Osteocyte (in vitro differentiated cells): ENCODE measurements at regions not wholly inside any gene's neighbourhood (a gene's known extent, or its start where the extent isn't known, plus 50 kb on each side); places are given as distances from the start of the nearest gene placed in this dataset.
"Not testable (repeated sequence)": the region's sequence is repeated elsewhere in the genome, so short reads cannot be mapped to it uniquely, and the experiment has no call there.

ENCODE experiments used
- DNase-seq: peaks from one replicate; pipeline ENCODE4 v3.0.0; 2021; ENCODE audit warnings: mixed read lengths; ENCODE audit not compliant: unreplicated experiment; ENCODE audit errors: extremely low spot score
- H3K27ac Mint-ChIP-seq: one replicate; pipeline ENCODE4 v1.8.0; 2021; ENCODE audit warnings: mild to moderate bottlenecking, mixed read lengths; ENCODE audit not compliant: unreplicated experiment
- H3K27me3 Mint-ChIP-seq: one replicate; pipeline ENCODE4 v1.8.0; 2021; ENCODE audit warnings: mixed read lengths; ENCODE audit not compliant: unreplicated experiment
- H3K36me3 Mint-ChIP-seq: one replicate; pipeline ENCODE4 v1.8.0; 2021; ENCODE audit warnings: mixed read lengths; ENCODE audit not compliant: unreplicated experiment
- H3K4me1 Mint-ChIP-seq: one replicate; pipeline ENCODE4 v1.8.0; 2021; ENCODE audit warnings: mixed read lengths; ENCODE audit not compliant: unreplicated experiment
- H3K4me3 Mint-ChIP-seq: one replicate; pipeline ENCODE4 v1.8.0; 2021; ENCODE audit warnings: mild to moderate bottlenecking, moderate library complexity, mixed read lengths; ENCODE audit not compliant: unreplicated experiment
- H3K9me3 Mint-ChIP-seq: one replicate; pipeline ENCODE4 v1.8.0; 2021; ENCODE audit warnings: mixed read lengths; ENCODE audit not compliant: unreplicated experiment
- TF ChIP-seq, protein P1 (sequence below): fragments of 200-600 bp; sonication (generic); IDR thresholded peaks from 2 replicates; pipeline ENCODE4 v1.5.0; 2021; ENCODE audit warnings: antibody characterized with exemption, mild to moderate bottlenecking, moderate library complexity

DNA sequence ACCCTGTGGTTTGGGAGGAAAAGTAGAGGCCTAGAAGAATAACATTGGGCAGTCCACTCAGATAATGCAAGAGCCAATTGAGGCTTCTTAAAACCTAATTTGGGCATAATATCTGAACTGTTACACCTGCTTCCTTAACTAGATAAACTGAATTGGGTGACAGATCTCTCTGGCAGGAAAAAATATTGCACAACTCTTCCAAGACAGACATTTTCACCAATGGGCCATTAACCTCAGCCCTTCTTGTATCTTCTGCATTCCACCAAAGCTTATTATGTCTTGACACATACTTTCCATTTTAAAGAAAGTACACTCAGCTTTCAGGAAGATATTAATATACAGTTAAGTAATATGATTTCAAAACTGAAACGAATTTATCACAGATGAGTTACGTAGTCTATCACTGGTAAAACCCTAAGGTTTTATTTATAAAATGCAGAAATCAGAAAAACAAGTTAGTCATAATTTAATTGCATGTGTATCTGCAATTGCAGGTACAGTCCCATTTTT, 79.9 kb upstream of the MON1B start:
- TF ChIP-seq, protein P1, sequence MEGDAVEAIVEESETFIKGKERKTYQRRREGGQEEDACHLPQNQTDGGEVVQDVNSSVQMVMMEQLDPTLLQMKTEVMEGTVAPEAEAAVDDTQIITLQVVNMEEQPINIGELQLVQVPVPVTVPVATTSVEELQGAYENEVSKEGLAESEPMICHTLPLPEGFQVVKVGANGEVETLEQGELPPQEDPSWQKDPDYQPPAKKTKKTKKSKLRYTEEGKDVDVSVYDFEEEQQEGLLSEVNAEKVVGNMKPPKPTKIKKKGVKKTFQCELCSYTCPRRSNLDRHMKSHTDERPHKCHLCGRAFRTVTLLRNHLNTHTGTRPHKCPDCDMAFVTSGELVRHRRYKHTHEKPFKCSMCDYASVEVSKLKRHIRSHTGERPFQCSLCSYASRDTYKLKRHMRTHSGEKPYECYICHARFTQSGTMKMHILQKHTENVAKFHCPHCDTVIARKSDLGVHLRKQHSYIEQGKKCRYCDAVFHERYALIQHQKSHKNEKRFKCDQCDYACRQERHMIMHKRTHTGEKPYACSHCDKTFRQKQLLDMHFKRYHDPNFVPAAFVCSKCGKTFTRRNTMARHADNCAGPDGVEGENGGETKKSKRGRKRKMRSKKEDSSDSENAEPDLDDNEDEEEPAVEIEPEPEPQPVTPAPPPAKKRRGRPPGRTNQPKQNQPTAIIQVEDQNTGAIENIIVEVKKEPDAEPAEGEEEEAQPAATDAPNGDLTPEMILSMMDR = no peak
- Mint-ChIP-seq H3K27me3 (no peaks in the 10 kb centered on the region), H3K4me3 (no peak overlapping the region), H3K27ac (no peak overlapping the region), H3K36me3 (no peaks in the 10 kb centered on the region), H3K4me1 (no peaks in the 10 kb centered on the region), H3K9me3 (no peaks in the 10 kb centered on the region)
- DNase-seq = no peak

DNA sequence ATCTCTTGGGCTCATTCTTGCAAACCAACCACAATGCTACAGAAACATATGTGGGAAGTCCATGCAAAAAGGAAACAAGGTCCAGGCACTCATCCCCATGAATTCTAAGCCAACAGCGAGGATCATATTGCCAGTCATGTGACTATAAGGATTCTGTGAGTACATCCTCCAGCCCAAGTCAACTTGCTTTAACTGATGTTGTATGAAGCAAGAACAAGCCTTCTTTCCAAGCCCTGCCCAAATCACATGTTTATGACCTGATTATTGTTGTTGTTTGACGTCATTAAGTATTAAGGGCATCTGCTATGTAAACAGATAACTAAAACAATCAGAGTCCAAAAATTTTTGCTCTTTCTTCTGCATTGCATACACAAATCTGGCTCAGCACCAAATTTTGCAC, 78.2 kb upstream of the MON1B start:
- TF ChIP-seq, protein P1 = no peak
- DNase-seq = no peak
- Mint-ChIP-seq H3K27me3 (no peaks in the 10 kb centered on the region), H3K27ac (no peak overlapping the region), H3K9me3 (no peaks in the 10 kb centered on the region), H3K4me1 (no peaks in the 10 kb centered on the region), H3K36me3 (no peaks in the 10 kb centered on the region), H3K4me3 (no peak overlapping the region)

DNA sequence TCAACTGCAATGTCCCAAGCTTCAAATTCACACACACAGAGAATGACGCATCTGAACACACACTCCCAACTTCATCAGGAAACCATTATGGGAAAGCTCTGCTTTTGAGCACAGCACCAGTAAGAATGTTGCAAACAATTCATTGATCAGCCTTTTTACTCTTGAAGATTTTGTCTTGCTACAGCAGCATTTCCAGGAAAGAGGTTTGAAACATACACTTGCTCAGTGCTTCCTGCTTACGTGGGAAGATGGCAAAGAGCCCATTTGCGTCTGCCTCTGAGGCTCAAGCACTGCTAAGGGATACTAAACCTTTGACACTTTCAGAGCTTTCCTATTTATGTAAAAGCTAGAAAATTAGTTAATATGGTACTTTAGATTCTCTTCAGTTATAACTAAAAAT, 77.2 kb upstream of the MON1B start:
- Mint-ChIP-seq H3K27ac (no peak overlapping the region), H3K36me3 (no peaks in the 10 kb centered on the region), H3K4me3 (no peak overlapping the region), H3K4me1 (no peaks in the 10 kb centered on the region), H3K27me3 (no peaks in the 10 kb centered on the region), H3K9me3 (no peaks in the 10 kb centered on the region)
- no peak for DNase-seq
- TF ChIP-seq, protein P1 = no peak

DNA sequence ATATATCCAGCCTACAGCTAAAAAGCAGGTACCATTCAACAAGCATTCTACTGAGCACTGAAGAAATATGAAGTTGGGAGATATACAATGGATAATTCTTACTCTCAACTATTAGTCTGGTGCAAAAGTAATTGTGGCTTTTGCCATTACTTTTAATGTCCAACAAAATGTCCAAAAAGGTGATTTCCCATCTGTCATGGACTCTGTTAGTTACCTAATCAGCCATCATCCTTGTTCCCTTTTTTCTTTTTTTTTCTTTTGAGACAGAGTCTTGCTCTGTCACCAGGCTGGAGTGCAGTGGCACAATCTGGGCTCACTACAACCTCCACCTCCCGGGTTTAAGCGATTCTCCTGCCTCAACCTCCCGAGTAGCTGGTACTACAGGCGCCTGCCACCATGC, 76.6 kb upstream of the MON1B start:
- H3K4me1 Mint-ChIP-seq, H3K4me3 Mint-ChIP-seq, H3K27me3 Mint-ChIP-seq, H3K36me3 Mint-ChIP-seq, DNase-seq, H3K27ac Mint-ChIP-seq, H3K9me3 Mint-ChIP-seq: not testable (repeated sequence)

DNA sequence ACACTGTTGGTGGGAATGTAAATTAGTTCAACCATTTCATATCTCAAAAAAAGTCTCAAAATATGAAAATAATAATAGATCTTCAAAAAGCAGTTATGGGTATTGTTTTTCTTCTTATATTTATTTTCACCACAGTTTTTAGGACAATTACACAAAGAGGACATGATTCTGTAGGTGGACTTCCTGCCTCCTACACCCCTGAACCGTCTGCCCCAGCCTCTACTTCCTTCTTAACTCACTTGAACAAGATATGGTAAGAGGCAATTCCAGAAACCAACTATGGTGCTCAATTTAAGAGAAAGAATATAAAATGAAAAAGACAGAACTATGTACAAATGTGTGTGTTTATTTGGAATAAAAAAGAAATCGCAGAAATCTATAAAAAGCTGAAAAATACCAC, 74.1 kb upstream of the MON1B start:
- DNase-seq = no peak
- H3K27me3 Mint-ChIP-seq = no peaks in the 10 kb centered on the region
- no peak overlapping the region for H3K27ac Mint-ChIP-seq
- no peaks in the 10 kb centered on the region for H3K36me3 Mint-ChIP-seq
- H3K9me3 Mint-ChIP-seq = no peaks in the 10 kb centered on the region
- TF ChIP-seq, protein P1 = no peak
- H3K4me3 Mint-ChIP-seq = no peak overlapping the region
- H3K4me1 Mint-ChIP-seq = no peaks in the 10 kb centered on the region

DNA sequence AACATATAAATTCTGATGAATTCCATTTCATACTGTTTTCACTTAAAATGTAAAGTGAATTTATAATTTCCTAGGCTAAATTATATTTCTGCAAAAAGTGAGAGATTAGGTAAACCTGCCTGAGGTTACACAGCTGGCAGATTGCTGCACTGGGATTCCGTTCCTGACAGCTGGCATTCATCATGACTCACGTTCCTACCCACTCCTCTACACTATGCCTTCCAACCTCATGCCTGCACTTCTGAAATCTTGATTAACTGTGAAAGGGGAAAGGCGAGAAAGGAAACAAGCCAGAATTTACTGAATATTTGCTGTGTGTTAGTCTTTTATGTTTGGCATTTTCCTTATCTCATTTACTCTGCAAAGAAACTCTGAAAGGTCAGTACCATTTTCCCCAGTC, 73.3 kb upstream of the MON1B start:
- Mint-ChIP-seq H3K36me3 (no peaks in the 10 kb centered on the region), H3K27ac (no peak overlapping the region), H3K4me1 (no peaks in the 10 kb centered on the region), H3K4me3 (no peak overlapping the region), H3K9me3 (no peaks in the 10 kb centered on the region), H3K27me3 (no peaks in the 10 kb centered on the region)
- TF ChIP-seq, protein P1 = no peak
- DNase-seq = no peak
